PFSK-1 (cell line): ENCODE measurements at regions not wholly inside any gene's neighbourhood (a gene's known extent, or its start where the extent isn't known, plus 50 kb on each side); places are given as distances from the start of the nearest gene placed in this dataset.

ENCODE experiments used
- POLR2AphosphoS5 ChIP-seq: IDR thresholded peaks from 2 replicates; pipeline ENCODE4 v1.6.1; 2012; ENCODE audit warnings: low read depth, mild to moderate bottlenecking, control low read depth, low read length, moderate library complexity
- SIN3A ChIP-seq: IDR thresholded peaks from 2 replicates; pipeline ENCODE4 v1.6.1; 2012; ENCODE audit warnings: mild to moderate bottlenecking, low read length, moderate library complexity, borderline replicate concordance; ENCODE audit not compliant: insufficient read depth

- no peak for TF ChIP-seq SIN3A
- TF ChIP-seq POLR2AphosphoS5: no peak
Measured at GRCh38 chr7:135808206-135808605, 59.6 kb upstream of the FAM180A start.
